Osteocyte (in vitro differentiated cells): ENCODE measurements at regions not wholly inside any gene's neighbourhood (a gene's known extent, or its start where the extent isn't known, plus 50 kb on each side); places are given as distances from the start of the nearest gene placed in this dataset.
"Not testable (repeated sequence)": the region's sequence is repeated elsewhere in the genome, so short reads cannot be mapped to it uniquely, and the experiment has no call there.

Experiments
- DNase-seq: peaks from one replicate; pipeline ENCODE4 v3.0.0; 2021; ENCODE audit warnings: mixed read lengths; ENCODE audit not compliant: unreplicated experiment; ENCODE audit errors: extremely low spot score
- H3K27ac Mint-ChIP-seq: one replicate; pipeline ENCODE4 v1.8.0; 2021; ENCODE audit warnings: mild to moderate bottlenecking, mixed read lengths; ENCODE audit not compliant: unreplicated experiment
- H3K27me3 Mint-ChIP-seq: one replicate; pipeline ENCODE4 v1.8.0; 2021; ENCODE audit warnings: mixed read lengths; ENCODE audit not compliant: unreplicated experiment
- H3K36me3 Mint-ChIP-seq: one replicate; pipeline ENCODE4 v1.8.0; 2021; ENCODE audit warnings: mixed read lengths; ENCODE audit not compliant: unreplicated experiment
- H3K4me1 Mint-ChIP-seq: one replicate; pipeline ENCODE4 v1.8.0; 2021; ENCODE audit warnings: mixed read lengths; ENCODE audit not compliant: unreplicated experiment
- H3K4me3 Mint-ChIP-seq: one replicate; pipeline ENCODE4 v1.8.0; 2021; ENCODE audit warnings: mild to moderate bottlenecking, moderate library complexity, mixed read lengths; ENCODE audit not compliant: unreplicated experiment
- H3K9me3 Mint-ChIP-seq: one replicate; pipeline ENCODE4 v1.8.0; 2021; ENCODE audit warnings: mixed read lengths; ENCODE audit not compliant: unreplicated experiment
- TF ChIP-seq, protein P1 (sequence below): fragments of 200-600 bp; sonication (generic); IDR thresholded peaks from 2 replicates; pipeline ENCODE4 v1.5.0; 2021; ENCODE audit warnings: antibody characterized with exemption, mild to moderate bottlenecking, moderate library complexity

DNA sequence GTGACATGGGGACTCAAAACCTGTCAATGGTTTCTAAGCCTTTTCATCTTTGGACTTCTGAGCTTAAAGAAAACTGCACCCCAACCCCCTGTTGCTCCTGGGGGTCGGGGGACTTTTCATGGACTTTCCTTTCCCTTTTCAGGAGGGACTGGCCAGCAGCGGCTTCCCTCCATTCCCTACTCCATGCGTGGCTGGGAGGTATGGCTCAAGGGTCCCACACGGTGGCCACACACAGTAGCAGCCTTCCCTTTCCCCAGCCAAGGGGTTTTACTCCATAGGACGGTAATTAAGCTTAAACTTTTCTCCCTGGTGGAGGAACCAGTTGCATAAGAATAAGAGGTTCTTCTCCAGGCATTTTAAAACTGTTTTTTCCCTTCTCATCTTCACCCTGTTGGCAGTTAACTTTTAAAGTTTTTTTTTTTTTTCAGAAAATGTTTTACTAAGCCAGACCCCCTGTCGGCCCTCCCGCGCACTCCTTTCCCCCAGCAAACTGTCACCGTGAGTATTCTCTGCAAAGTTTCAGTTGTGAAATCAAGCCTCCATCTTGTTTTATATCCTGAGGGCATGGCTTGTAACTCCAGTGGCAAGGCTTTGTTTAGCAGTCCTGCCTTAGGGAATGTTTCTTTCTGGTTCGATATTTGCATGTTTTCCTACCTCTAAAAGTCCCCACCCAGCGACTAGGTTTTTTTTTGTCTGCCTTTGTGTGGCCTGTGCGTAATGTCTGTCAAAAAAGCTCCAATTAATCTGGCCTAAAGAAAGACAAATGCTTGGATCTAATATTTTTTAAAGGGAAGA lies 325.7 kb downstream of the TLL1 start:
- H3K27me3 Mint-ChIP-seq: peaks cover 3% of the 10 kb centered on the region
- DNase-seq: no peak
- no peaks in the 10 kb centered on the region for H3K9me3 Mint-ChIP-seq
- no peak overlapping the region for H3K27ac Mint-ChIP-seq
- TF ChIP-seq, protein P1, sequence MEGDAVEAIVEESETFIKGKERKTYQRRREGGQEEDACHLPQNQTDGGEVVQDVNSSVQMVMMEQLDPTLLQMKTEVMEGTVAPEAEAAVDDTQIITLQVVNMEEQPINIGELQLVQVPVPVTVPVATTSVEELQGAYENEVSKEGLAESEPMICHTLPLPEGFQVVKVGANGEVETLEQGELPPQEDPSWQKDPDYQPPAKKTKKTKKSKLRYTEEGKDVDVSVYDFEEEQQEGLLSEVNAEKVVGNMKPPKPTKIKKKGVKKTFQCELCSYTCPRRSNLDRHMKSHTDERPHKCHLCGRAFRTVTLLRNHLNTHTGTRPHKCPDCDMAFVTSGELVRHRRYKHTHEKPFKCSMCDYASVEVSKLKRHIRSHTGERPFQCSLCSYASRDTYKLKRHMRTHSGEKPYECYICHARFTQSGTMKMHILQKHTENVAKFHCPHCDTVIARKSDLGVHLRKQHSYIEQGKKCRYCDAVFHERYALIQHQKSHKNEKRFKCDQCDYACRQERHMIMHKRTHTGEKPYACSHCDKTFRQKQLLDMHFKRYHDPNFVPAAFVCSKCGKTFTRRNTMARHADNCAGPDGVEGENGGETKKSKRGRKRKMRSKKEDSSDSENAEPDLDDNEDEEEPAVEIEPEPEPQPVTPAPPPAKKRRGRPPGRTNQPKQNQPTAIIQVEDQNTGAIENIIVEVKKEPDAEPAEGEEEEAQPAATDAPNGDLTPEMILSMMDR: no peak
- no peak overlapping the region for H3K4me3 Mint-ChIP-seq
- H3K36me3 Mint-ChIP-seq: no peaks in the 10 kb centered on the region
- H3K4me1 Mint-ChIP-seq: peaks cover 4% of the 10 kb centered on the region

DNA sequence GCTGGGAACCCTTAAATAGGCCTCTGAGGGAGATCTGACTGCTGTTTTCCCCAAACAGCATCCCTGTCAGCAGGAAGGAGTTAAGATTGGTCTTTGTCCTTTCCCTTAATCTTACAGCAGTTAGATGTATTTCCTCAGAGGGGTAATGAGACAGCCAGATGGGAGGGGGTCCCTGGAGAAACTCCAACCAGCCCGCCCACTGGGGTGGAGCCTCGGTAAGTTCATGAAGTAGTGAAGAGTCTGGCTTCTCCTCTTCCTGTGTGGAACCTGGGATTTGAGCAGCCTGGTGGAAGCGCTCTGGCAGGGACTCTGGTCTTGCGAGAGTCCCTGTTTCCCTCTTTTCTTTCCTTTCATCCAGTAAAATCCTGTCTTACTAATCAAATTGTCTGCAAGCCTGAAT lies 330.0 kb downstream of the TLL1 start:
- DNase-seq: no peak
- TF ChIP-seq, protein P1: no peak
- H3K36me3 Mint-ChIP-seq: no peaks in the 10 kb centered on the region
- H3K4me1 Mint-ChIP-seq: no peaks in the 10 kb centered on the region
- H3K27me3 Mint-ChIP-seq: peaks cover 11% of the 10 kb centered on the region
- H3K4me3 Mint-ChIP-seq: no peak overlapping the region
- no peaks in the 10 kb centered on the region for H3K9me3 Mint-ChIP-seq
- H3K27ac Mint-ChIP-seq: no peak overlapping the region

DNA sequence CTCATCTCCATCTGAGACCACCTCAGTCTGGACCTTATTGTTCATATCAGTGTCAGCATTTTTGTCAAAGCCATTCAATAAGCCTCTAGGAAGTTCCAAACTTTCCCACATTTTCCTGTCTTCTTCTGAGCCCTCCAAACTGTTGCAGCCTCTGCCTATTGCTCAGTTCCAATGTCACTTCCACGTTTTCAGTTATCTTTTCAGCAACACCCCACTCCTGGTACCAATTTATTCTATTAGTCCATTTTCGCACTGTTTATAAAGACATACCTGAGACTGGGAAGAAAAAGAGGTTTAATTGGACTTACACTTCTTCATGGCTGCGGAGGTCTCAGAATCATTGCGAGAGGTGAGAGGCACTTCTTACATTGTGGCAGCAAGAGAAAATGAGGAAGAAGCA lies 339.3 kb downstream of the TLL1 start:
- H3K4me3 Mint-ChIP-seq, H3K4me1 Mint-ChIP-seq: not testable (repeated sequence)
- H3K9me3 Mint-ChIP-seq: peaks cover 13% of the 10 kb centered on the region

DNA sequence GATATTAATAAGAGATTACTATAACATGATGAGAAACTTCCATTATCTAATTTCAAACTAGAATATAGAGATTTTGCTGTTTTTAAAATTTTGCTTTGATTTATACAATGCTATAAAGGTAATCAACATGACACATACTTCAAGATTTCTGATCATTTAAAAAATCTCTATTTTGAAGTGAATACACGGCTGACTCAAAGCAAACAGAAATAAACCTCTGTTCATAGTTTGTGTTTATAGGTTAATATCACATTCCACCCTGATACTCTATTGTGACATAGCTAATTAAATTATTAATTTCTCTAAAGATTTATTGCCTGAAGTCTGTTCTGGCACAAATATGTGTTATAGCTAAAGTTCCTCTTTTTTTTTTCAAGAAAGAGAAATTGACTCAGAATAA lies 349.2 kb downstream of the TLL1 start:
- DNase-seq: no peak
- Mint-ChIP-seq H3K4me3 (no peak overlapping the region), H3K4me1 (no peaks in the 10 kb centered on the region), H3K27ac (no peak overlapping the region), H3K27me3 (peaks cover 28% of the 10 kb centered on the region), H3K36me3 (no peaks in the 10 kb centered on the region), H3K9me3 (no peaks in the 10 kb centered on the region)
- TF ChIP-seq, protein P1: no peak

More for the DNA sequence above, 339.3 kb downstream of the TLL1 start:
- H3K36me3 Mint-ChIP-seq, DNase-seq, H3K27me3 Mint-ChIP-seq, H3K27ac Mint-ChIP-seq: not testable (repeated sequence)

DNA sequence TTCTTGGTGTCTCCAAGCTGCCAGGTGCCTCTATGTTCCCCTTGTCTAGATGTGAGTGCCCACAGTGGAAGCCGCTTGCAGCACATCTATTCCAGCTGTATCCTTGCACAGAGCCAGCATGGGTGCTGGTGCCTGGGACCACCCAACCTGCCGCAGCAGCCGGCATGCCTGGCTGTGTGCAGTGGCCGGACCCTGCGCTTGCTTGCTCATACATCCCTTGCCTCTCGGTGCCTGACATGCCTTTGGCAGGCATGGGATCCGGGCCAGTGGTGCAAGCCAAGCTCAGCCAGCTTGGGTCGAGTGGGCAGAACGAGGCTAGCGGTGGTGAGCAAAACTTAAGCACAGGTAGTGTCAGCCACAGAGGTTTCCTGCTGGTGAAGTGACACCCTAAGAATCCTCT lies 355.1 kb downstream of the TLL1 start:
- Mint-ChIP-seq H3K27me3 (peaks cover 22% of the 10 kb centered on the region), H3K36me3 (no peaks in the 10 kb centered on the region), H3K27ac (no peak overlapping the region), H3K9me3 (no peaks in the 10 kb centered on the region), H3K4me1 (no peaks in the 10 kb centered on the region), H3K4me3 (no peak overlapping the region)
- no peak for DNase-seq
- TF ChIP-seq, protein P1: no peak
